ENCODE measurements at regions not wholly inside any gene's neighbourhood (a gene's known extent, or its start where the extent isn't known, plus 50 kb on each side); places are given as distances from the start of the nearest gene placed in this dataset.

- TF ChIP-seq CTCF (conservative IDR thresholded peaks at IDR 0.05; ENCODE audit: low read length) (no peak), EZH2phosphoT487 (IDR thresholded peaks at IDR 0.05; ENCODE audit: borderline replicate concordance) (no peak)
Observed at GRCh38 chr21:28371713-28372112, 621.0 kb downstream of the LTN1 start.

Measured in Loucy (cell line).